ENCODE measurements at regions not wholly inside any gene's neighbourhood (a gene's known extent, or its start where the extent isn't known, plus 50 kb on each side); places are given as distances from the start of the nearest gene placed in this dataset.
A peak's percentile ranks its signal among the peaks of the same experiment; 100 is the strongest.

- no peak overlapping the region for H3K27ac Mint-ChIP-seq (ENCODE audit: unreplicated experiment)
- no peak for TF ChIP-seq CTCF (IDR thresholded peaks at IDR 0.05)
- no peaks in the 10 kb centered on the region for H3K27me3 Mint-ChIP-seq (ENCODE audit: low read depth)
- peaks cover 30% of the 10 kb centered on the region for H3K4me1 Mint-ChIP-seq (ENCODE audit: low read depth)
- H3K4me3 Mint-ChIP-seq (ENCODE audit: unreplicated experiment) = no peak overlapping the region
- no peak for DNase-seq (ENCODE audit: low spot score)
- H3K9me3 Mint-ChIP-seq (ENCODE audit: low read depth) = no peaks in the 10 kb centered on the region
- no peaks in the 10 kb centered on the region for H3K36me3 Mint-ChIP-seq (ENCODE audit: low read depth)
These were observed 486.8 kb upstream of the ANKRD30A start for GRCh38 chr10:36638462-36639155.

DNA sequence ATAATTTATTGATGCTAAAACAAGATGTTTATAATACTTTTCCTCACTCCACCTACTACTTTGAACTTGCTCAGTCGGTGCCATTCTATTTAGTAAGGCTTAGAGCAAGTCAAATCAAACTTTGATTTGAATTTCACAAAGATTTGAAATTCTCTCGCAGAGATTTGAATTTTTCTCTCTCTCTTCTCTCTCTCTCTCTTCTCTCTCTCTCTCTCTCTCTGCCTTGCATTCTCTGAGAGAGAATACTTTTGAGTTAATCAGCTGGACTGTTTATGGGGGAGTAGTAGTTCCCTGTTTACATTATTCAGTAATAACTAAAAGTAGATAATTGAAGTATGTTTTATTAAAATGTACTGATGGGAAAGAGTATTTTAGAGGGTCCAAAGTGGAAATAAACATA is 488.5 kb upstream of the ANKRD30A start:
- H3K4me3 Mint-ChIP-seq (ENCODE audit: unreplicated experiment) = no peak overlapping the region
- H3K9me3 Mint-ChIP-seq (ENCODE audit: low read depth) = peaks cover 7% of the 10 kb centered on the region
- no peak for DNase-seq (ENCODE audit: low spot score)
- H3K4me1 Mint-ChIP-seq (ENCODE audit: low read depth) = peaks cover 36% of the 10 kb centered on the region
- H3K36me3 Mint-ChIP-seq (ENCODE audit: low read depth) = peaks cover 4% of the 10 kb centered on the region
- H3K27me3 Mint-ChIP-seq (ENCODE audit: low read depth) = no peaks in the 10 kb centered on the region
- TF ChIP-seq CTCF (IDR thresholded peaks at IDR 0.05) = no peak
- H3K27ac Mint-ChIP-seq (ENCODE audit: unreplicated experiment) = no peak overlapping the region

- Mint-ChIP-seq H3K9me3 (ENCODE audit: low read depth) (peaks cover 7% of the 10 kb centered on the region), H3K27ac (ENCODE audit: unreplicated experiment) (peak overlapping the region; percentile 36), H3K4me3 (ENCODE audit: unreplicated experiment) (no peak overlapping the region), H3K4me1 (ENCODE audit: low read depth) (peaks cover 36% of the 10 kb centered on the region), H3K27me3 (ENCODE audit: low read depth) (no peaks in the 10 kb centered on the region), H3K36me3 (ENCODE audit: low read depth) (peaks cover 4% of the 10 kb centered on the region)
- no peak for DNase-seq (ENCODE audit: low spot score)
- no peak for TF ChIP-seq CTCF (IDR thresholded peaks at IDR 0.05)
These were observed 489.0 kb upstream of the ANKRD30A start for GRCh38 chr10:36636285-36636839.

- peaks cover 6% of the 10 kb centered on the region for H3K36me3 Mint-ChIP-seq (ENCODE audit: low read depth)
- TF ChIP-seq CTCF (IDR thresholded peaks at IDR 0.05) = no peak
- peak overlapping the region; percentile 76 for H3K27ac Mint-ChIP-seq (ENCODE audit: unreplicated experiment)
- H3K4me1 Mint-ChIP-seq (ENCODE audit: low read depth) = peaks cover 36% of the 10 kb centered on the region
- peaks cover 10% of the 10 kb centered on the region for H3K9me3 Mint-ChIP-seq (ENCODE audit: low read depth)
- no peak for DNase-seq (ENCODE audit: low spot score)
- H3K27me3 Mint-ChIP-seq (ENCODE audit: low read depth) = no peaks in the 10 kb centered on the region
- H3K4me3 Mint-ChIP-seq (ENCODE audit: unreplicated experiment) = no peak overlapping the region
These were observed 490.5 kb upstream of the ANKRD30A start for GRCh38 chr10:36634916-36635315.

GRCh38 chr10:36630267-36630666 is 495.1 kb upstream of the ANKRD30A start:
- no peak for TF ChIP-seq CTCF (IDR thresholded peaks at IDR 0.05)
- H3K9me3 Mint-ChIP-seq (ENCODE audit: low read depth) = peaks cover 10% of the 10 kb centered on the region
- DNase-seq (ENCODE audit: low spot score) = no peak
- H3K4me1 Mint-ChIP-seq (ENCODE audit: low read depth) = peaks cover 24% of the 10 kb centered on the region
- no peak overlapping the region for H3K27ac Mint-ChIP-seq (ENCODE audit: unreplicated experiment)
- no peaks in the 10 kb centered on the region for H3K27me3 Mint-ChIP-seq (ENCODE audit: low read depth)
- peaks cover 6% of the 10 kb centered on the region for H3K36me3 Mint-ChIP-seq (ENCODE audit: low read depth)
- H3K4me3 Mint-ChIP-seq (ENCODE audit: unreplicated experiment) = no peak overlapping the region

Data from chondrocyte (in vitro differentiated cells).